HG02759 (cell line): ENCODE measurements at regions not wholly inside any gene's neighbourhood (a gene's known extent, or its start where the extent isn't known, plus 50 kb on each side); places are given as distances from the start of the nearest gene placed in this dataset.
A peak's percentile ranks its signal among the peaks of the same experiment; 100 is the strongest.

Experiments
- ATAC-seq: cut with Tn5 transposase; IDR thresholded peaks from one replicate; pipeline ENCODE4 v1.9.1; 2021; ENCODE audit warnings: mild to moderate bottlenecking, moderate library complexity; ENCODE audit not compliant: unreplicated experiment

- ATAC-seq = peak; percentile 66
These were observed 77.3 kb upstream of the ITGA1 start for GRCh38 chr5:52710310-52710971.

DNA sequence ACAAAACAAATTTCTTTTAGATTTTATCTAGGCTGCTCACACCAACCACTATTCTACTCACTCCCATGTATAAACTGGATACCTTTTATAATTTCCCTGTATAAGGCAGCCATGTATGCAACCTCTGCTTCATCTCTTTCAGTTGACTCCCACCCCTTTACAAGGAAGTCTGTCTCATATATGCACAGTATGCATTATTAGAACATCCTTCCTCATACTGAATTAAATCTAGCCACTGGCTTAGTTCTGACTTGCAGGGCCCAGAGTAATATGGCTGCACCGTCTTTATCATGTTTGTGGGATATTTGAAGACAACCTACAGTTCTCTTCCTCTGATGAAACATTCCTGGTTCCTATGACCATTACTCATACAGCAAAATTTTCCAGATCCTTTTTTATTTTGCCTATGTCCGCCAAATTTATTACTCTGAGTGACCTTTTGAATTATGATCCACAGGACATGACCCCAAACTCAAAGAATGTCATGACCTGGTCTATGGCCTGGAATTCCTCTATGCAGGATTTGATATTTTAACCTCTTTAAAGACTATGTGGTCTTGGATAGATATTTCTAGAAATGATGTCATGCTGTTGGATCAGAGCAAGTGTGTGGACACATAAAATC lies 76.6 kb upstream of the ITGA1 start:
- ATAC-seq = no peak

DNA sequence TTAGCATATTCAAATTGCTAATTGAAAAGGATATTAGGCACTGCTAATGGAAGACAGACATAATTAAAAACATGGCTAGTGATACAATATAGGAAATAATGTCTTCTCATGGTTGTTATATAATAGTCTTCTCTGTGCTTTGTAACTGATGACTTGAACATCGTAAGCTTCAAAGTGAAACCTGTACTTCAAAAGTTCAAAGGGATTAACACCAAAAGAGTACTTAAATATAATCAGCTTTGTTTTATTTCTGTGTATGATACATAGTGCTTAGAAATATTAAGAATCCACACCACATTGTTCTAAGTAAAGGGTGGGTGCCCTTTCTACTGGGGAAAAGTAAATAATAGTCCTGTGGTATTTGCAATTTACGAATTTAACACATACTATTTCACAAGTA lies 75.4 kb upstream of the ITGA1 start:
- ATAC-seq = no peak

GRCh38 chr5:52725065-52725746 lies 62.5 kb upstream of the ITGA1 start:
- ATAC-seq = peak; percentile 80

- ATAC-seq = peak; percentile 33
These were observed 61.9 kb upstream of the ITGA1 start for GRCh38 chr5:52725808-52726207.

GRCh38 chr5:52727020-52727419 lies 60.7 kb upstream of the ITGA1 start:
- ATAC-seq = no peak

GRCh38 chr5:52727576-52727975 lies 60.1 kb upstream of the ITGA1 start:
- no peak for ATAC-seq

DNA sequence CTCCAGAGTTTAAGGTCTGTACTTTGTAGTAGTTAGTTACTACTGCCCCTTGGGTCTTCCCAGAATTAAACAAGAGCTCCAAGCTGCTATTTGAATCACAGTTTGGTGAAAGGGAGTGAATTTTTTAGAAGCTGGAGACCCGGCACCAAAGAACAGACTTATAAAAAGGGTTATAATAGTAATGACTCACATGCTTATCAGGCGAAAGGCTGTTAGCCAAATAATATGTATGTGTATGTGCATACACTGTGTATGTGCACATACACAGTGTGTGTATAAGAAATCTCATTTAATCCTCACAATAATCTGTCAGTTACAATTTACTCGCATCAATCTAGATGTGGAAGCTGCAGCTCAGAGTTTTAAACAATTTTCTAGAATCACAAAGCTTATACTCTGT lies 59.5 kb upstream of the ITGA1 start:
- ATAC-seq = no peak

GRCh38 chr5:52728686-52729085 lies 59.0 kb upstream of the ITGA1 start:
- ATAC-seq = no peak

DNA sequence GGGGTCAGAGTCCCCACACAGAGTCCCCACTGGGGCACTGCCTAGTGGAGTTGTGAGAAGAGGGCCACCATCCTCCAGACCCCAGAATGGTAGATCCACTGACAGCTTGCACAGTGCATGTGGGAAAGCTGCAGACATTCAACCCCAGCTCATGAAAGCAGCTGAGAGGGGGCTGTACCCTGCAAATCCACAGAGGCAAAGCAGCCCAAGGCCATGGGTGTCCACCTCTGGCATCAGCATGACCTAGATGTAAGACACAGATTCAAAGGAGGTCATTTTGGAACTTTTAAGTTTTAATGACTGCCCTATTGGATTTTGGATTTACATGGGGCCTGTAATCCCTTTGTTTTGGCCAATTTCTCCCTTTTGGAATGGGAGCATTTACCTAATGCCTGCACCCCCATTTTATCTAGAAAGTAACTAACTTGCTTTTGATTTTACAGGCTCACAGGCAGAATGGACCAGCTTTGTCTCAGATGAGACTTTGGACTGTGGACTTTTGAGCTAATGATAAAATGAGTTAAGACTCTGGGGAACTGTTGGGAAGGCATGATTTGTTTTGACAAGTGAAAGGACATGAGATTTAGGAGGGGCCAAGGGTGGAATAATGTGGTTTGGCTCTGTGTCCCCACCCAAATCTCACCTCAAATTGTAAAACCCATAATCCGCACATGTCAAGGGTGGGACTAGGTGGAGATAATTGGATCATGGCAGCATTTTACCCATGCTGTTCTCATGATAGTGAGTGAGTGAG lies 56.3 kb upstream of the ITGA1 start:
- no peak for ATAC-seq

GRCh38 chr5:52734557-52734956 lies 53.2 kb upstream of the ITGA1 start:
- no peak for ATAC-seq

DNA sequence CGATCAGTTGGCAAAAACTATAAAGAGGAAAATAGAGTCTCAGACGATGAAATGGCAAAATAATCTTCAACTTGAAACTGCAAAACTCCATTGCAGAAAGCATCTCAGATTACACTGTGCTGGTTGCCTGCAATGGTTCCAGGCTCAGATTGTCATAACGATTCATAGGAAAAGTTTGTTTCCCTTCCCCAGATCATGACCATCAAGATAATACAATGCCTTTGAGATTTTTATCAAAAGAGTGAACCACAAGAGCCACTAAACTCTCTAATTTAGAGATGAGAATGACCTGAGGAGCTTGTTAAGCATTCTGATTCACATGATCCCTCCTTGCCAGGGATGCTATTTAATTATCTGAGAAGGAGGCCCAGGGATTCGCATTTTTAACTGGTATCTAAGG lies 52.6 kb upstream of the ITGA1 start:
- no peak for ATAC-seq
